ENCODE measurements at regions not wholly inside any gene's neighbourhood (a gene's known extent, or its start where the extent isn't known, plus 50 kb on each side); places are given as distances from the start of the nearest gene placed in this dataset.

- no peak for FAIRE-seq
- CTCF ChIA-PET = no interaction called here
These were observed 52.5 kb upstream of the ZNF608 start for GRCh38 chr5:124798890-124799289.

GRCh38 chr5:124801551-124801950 is 55.1 kb upstream of the ZNF608 start:
- ChIA-PET CTCF (interaction anchor here (0.6 kb wide), 1 partner anchor 24 kb away, joined by 4 read pairs; no protein-coding TSS in a partner anchor), POLR2A (no interaction called here)
- 74% methylated on average over 3 of the region's 3 CpGs for WGBS (ENCODE audit: missing lambda C conversion rate)
- 0 out of 3 replicates have a peak, but pooled peaks cover 1% of the 10 kb centered on the region for H3K4me1 ChIP-seq
- no peak overlapping the region for H3K4me3 ChIP-seq
- H3K4me2 ChIP-seq = no peak overlapping the region
- TF ChIP-seq FOSB (CRISPR knock-in tag; IDR thresholded peaks at IDR 0.05) (no peak), MAZ (IDR thresholded peaks at IDR 0.05; ENCODE audit: borderline replicate concordance, low read depth, low read length) (no peak), NR3C1 (IDR thresholded peaks at IDR 0.05) (no peak), TP53 (CRISPR knock-in tag; IDR thresholded peaks at IDR 0.05) (no peak), SMC3 (IDR thresholded peaks at IDR 0.05) (no peak), CBX8 (IDR thresholded peaks at IDR 0.05) (no peak), CEBPB (IDR thresholded peaks at IDR 0.05) (no peak), ATOH8 (CRISPR knock-in tag; IDR thresholded peaks at IDR 0.05; ENCODE audit: low read depth) (no peak), CHD2 (IDR thresholded peaks at IDR 0.05; ENCODE audit: low read length, partially characterized antibody) (no peak), NPAS2 (CRISPR knock-in tag; IDR thresholded peaks at IDR 0.05; ENCODE audit: borderline replicate concordance) (no peak), HES2 (IDR thresholded peaks at IDR 0.05) (no peak), RAD21 (conservative IDR thresholded peaks at IDR 0.05 in 1 of 2, IDR thresholded peaks at IDR 0.05 in 1 of 2) (no peak), PHF8 (IDR thresholded peaks at IDR 0.05; ENCODE audit: borderline replicate concordance, low read depth) (no peak), ESRRA (IDR thresholded peaks at IDR 0.05; ENCODE audit: borderline replicate concordance, low read length) (no peak), HOXB5 (CRISPR knock-in tag; IDR thresholded peaks at IDR 0.05) (no peak), ZFP36 (IDR thresholded peaks at IDR 0.05; ENCODE audit: borderline replicate concordance, partially characterized antibody) (no peak)
- ATAC-seq (no peak), DNase-seq (ENCODE audit: low read depth in 1 of 2, low spot score in 1 of 2) (no peak), FAIRE-seq (no peak)
- no peaks in the 10 kb centered on the region for H3K9me3 ChIP-seq
- no peak overlapping the region for H3K27ac ChIP-seq

More at GRCh38 chr5:124798890-124799289, 52.5 kb upstream of the ZNF608 start:
- DNase-seq (ENCODE audit: low read depth in 1 of 2, low spot score in 1 of 2) = no peak
- TF ChIP-seq RAD21 (conservative IDR thresholded peaks at IDR 0.05 in 1 of 2, IDR thresholded peaks at IDR 0.05 in 1 of 2) = no peak
- TF ChIP-seq MAFK (IDR thresholded peaks at IDR 0.05; ENCODE audit: partially characterized antibody) = peak; percentile 59
- TF ChIP-seq USF2 (IDR thresholded peaks at IDR 0.05) = no peak
- TF ChIP-seq NPAS2 (CRISPR knock-in tag; IDR thresholded peaks at IDR 0.05; ENCODE audit: borderline replicate concordance) = no peak
- Histone ChIP-seq H3K4me1 (0 out of 3 replicates have a peak, but pooled peaks cover 5% of the 10 kb centered on the region), H3K27ac (no peak overlapping the region), H3K4me2 (no peak overlapping the region), H3K9me3 (no peaks in the 10 kb centered on the region), H3K4me3 (no peak overlapping the region)
- POLR2A ChIA-PET = no interaction called here
- WGBS (ENCODE audit: missing lambda C conversion rate) = 80% methylated on average over 3 of the region's 3 CpGs
- ATAC-seq = no peak

GRCh38 chr5:124803617-124804323 is 57.3 kb upstream of the ZNF608 start:
- Histone ChIP-seq H3K4me2 (no peak overlapping the region), H3K27ac (no peak overlapping the region), H3K4me3 (no peak overlapping the region), H3K4me1 (0 out of 3 replicates have a peak, but pooled peaks cover 4% of the 10 kb centered on the region), H3K9me3 (no peaks in the 10 kb centered on the region)
- FAIRE-seq (no peak), ATAC-seq (no peak), DNase-seq (ENCODE audit: low read depth in 1 of 2, low spot score in 1 of 2) (no peak)
- POLR2A ChIA-PET = no interaction called here
- TF ChIP-seq MAFK (IDR thresholded peaks at IDR 0.05; ENCODE audit: partially characterized antibody) = no peak
- TF ChIP-seq NFE2L2 (conservative IDR thresholded peaks at IDR 0.05; ENCODE audit: low read length) = no peak
- TF ChIP-seq RARB (CRISPR knock-in tag; IDR thresholded peaks at IDR 0.05) = no peak
- no peak for TF ChIP-seq POLR2AphosphoS2 (conservative IDR thresholded peaks at IDR 0.05; ENCODE audit: low read length)
- TF ChIP-seq CBX8 (IDR thresholded peaks at IDR 0.05) = no peak
- TF ChIP-seq ESRRA (IDR thresholded peaks at IDR 0.05; ENCODE audit: borderline replicate concordance, low read length) = no peak
- no peak for TF ChIP-seq ZC3H11A (IDR thresholded peaks at IDR 0.05)
- no peak for TF ChIP-seq ATOH8 (CRISPR knock-in tag; IDR thresholded peaks at IDR 0.05; ENCODE audit: low read depth)
- TF ChIP-seq ELK1 (IDR thresholded peaks at IDR 0.05; ENCODE audit: low read depth, low read length) = no peak
- no peak for TF ChIP-seq POLR2A (IDR thresholded peaks at IDR 0.05; ENCODE audit: low read length)
- 83% methylated on average over 3 of the region's 3 CpGs for WGBS (ENCODE audit: missing lambda C conversion rate)
- CTCF ChIA-PET = no interaction called here
